Neural progenitor cell (in vitro differentiated cells): ENCODE measurements at regions not wholly inside any gene's neighbourhood (a gene's known extent, or its start where the extent isn't known, plus 50 kb on each side); places are given as distances from the start of the nearest gene placed in this dataset.

Source experiments
- DNase-seq: peaks from one replicate; pipeline ENCODE4 v3.0.0-alpha.2; 2016; ENCODE audit warnings: low spot score
- H2AFZ ChIP-seq: fragments of 200-600 bp; sonication (generic); replicated peaks from 2 replicates; pipeline ENCODE4 v1.6.1; 2016; ENCODE audit warnings: antibody characterized with exemption
- H3F3A ChIP-seq: fragments of 200-600 bp; sonication (generic); 2 replicates; pipeline ENCODE4 v1.6.1; 2016; ENCODE audit warnings: antibody characterized with exemption, low read depth
- H3K27ac ChIP-seq: fragments of 200-600 bp; sonication (generic); 2 replicates; pipeline ENCODE4 v1.5.1; 2016; ENCODE audit warnings: mild to moderate bottlenecking
- H3K27me3 ChIP-seq: fragments of 200-600 bp; sonication (generic); 2 replicates; pipeline ENCODE4 v1.6.1; 2016; ENCODE audit warnings: mild to moderate bottlenecking, moderate library complexity
- H3K36me3 ChIP-seq: fragments of 200-600 bp; sonication (generic); 2 replicates; pipeline ENCODE4 v1.5.1; 2016
- H3K4me1 ChIP-seq: fragments of 200-600 bp; sonication (generic); 2 replicates; pipeline ENCODE4 v1.6.1; 2016; ENCODE audit warnings: mixed run types
- H3K4me2 ChIP-seq: fragments of 200-600 bp; sonication (generic); 2 replicates; pipeline ENCODE4 v1.6.1; 2016
- H3K4me3 ChIP-seq: fragments of 200-600 bp; sonication (generic); 2 replicates; pipeline ENCODE4 v1.5.1; 2016
- H3K79me2 ChIP-seq: fragments of 200-600 bp; sonication (generic); 2 replicates; pipeline ENCODE4 v1.6.1; 2016; ENCODE audit warnings: low read depth
- H3K9ac ChIP-seq: fragments of 200-600 bp; sonication (generic); 2 replicates; pipeline ENCODE4 v1.6.1; 2016
- H3K9me3 ChIP-seq: fragments of 200-600 bp; sonication (generic); 2 replicates; pipeline ENCODE4 v1.5.1; 2016; ENCODE audit warnings: low read depth
- H4K20me1 ChIP-seq: fragments of 200-600 bp; sonication (generic); 2 replicates; pipeline ENCODE4 v1.6.1; 2016; ENCODE audit warnings: low read depth
- H3K27ac Mint-ChIP-seq: 3 replicates; pipeline ENCODE4 v1.8.0; 2021; ENCODE audit warnings: mixed read lengths
- H3K27me3 Mint-ChIP-seq: 2 replicates; pipeline ENCODE4 v1.8.0; 2022; ENCODE audit warnings: low read depth, mild to moderate bottlenecking, inconsistent platforms, moderate library complexity, mixed read lengths; ENCODE audit not compliant: insufficient read depth
- H3K36me3 Mint-ChIP-seq: 3 replicates; pipeline ENCODE4 v1.8.0; 2021; ENCODE audit warnings: mixed read lengths
- H3K4me1 Mint-ChIP-seq: 3 replicates; pipeline ENCODE4 v1.8.0; 2021; ENCODE audit warnings: mixed read lengths
- H3K4me3 Mint-ChIP-seq: 3 replicates; pipeline ENCODE4 v1.8.0; 2021; ENCODE audit warnings: mild to moderate bottlenecking, moderate library complexity, mixed read lengths
- H3K9me3 Mint-ChIP-seq: 3 replicates; pipeline ENCODE4 v1.8.0; 2020; ENCODE audit warnings: mixed read lengths
- CTCF ChIP-seq: fragments of 200-600 bp; sonication (generic); IDR thresholded peaks from 2 replicates; pipeline ENCODE4 v1.5.1; 2017; ENCODE audit warnings: antibody characterized with exemption, mild to moderate bottlenecking
- EZH2 ChIP-seq: fragments of 200-600 bp; sonication (generic); IDR thresholded peaks from 2 replicates; pipeline ENCODE4 v1.6.1; 2017; ENCODE audit warnings: antibody characterized with exemption, mild to moderate bottlenecking, moderate library complexity
- EZH2phosphoT487 ChIP-seq: fragments of 200-600 bp; sonication (generic); IDR thresholded peaks from 2 replicates; pipeline ENCODE4 v1.6.1; 2017; ENCODE audit warnings: antibody characterized with exemption

- Histone ChIP-seq H3K36me3 (no peaks in the 10 kb centered on the region), H3K9ac (no peak overlapping the region), H3K9me3 (peaks cover under 1% of the 10 kb centered on the region), H3K27ac (no peak overlapping the region), H3K27me3 (no peaks in the 10 kb centered on the region), H3K79me2 (no peaks in the 10 kb centered on the region), H4K20me1 (no peaks in the 10 kb centered on the region), H3K4me3 (no peak overlapping the region), H2AFZ (no peak overlapping the region), H3F3A (no peaks in the 10 kb centered on the region), H3K4me2 (no peak overlapping the region), H3K4me1 (no peaks in the 10 kb centered on the region)
- Mint-ChIP-seq H3K27ac (no peak overlapping the region), H3K4me1 (peaks cover 8% of the 10 kb centered on the region), H3K9me3 (peaks cover 5% of the 10 kb centered on the region), H3K27me3 (peaks cover 5% of the 10 kb centered on the region), H3K4me3 (no peak overlapping the region), H3K36me3 (no peaks in the 10 kb centered on the region)
- TF ChIP-seq EZH2 (no peak), CTCF (no peak), EZH2phosphoT487 (no peak)
- no peak for DNase-seq
Measured at GRCh38 chr2:133802409-133803039, 234.3 kb upstream of the NCKAP5 start.

DNA sequence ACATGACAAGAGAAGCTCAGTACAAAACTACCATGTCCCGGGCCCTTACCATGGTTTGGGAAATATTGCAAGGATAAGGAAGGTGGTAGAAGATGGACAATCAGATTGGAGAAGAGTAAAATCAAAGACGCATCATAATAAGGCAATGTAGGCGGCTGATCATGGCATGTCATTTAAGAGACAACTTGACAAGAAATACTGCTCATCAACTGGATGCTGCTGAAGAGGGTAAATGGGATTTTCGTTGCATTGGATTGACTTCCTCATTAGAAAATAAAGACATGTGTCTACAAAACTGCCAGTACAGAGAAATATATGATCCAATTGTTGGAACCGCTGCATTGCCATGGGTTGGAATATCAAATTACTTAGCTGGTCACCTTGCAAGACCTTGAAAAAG lies 238.3 kb upstream of the NCKAP5 start:
- Histone ChIP-seq H3K9ac (no peak overlapping the region), H3K4me2 (no peak overlapping the region), H3K4me1 (no peaks in the 10 kb centered on the region), H3K4me3 (no peak overlapping the region), H3K27me3 (no peaks in the 10 kb centered on the region), H2AFZ (no peak overlapping the region), H3K36me3 (no peaks in the 10 kb centered on the region), H3K9me3 (no peaks in the 10 kb centered on the region), H4K20me1 (no peaks in the 10 kb centered on the region), H3K27ac (no peak overlapping the region), H3K79me2 (no peaks in the 10 kb centered on the region), H3F3A (no peaks in the 10 kb centered on the region)
- Mint-ChIP-seq H3K9me3 (no peaks in the 10 kb centered on the region), H3K36me3 (no peaks in the 10 kb centered on the region), H3K27ac (no peak overlapping the region), H3K4me1 (peaks cover 8% of the 10 kb centered on the region), H3K27me3 (peaks cover 10% of the 10 kb centered on the region), H3K4me3 (no peak overlapping the region)
- TF ChIP-seq EZH2phosphoT487: no peak
- no peak for TF ChIP-seq CTCF
- TF ChIP-seq EZH2: no peak
- DNase-seq: no peak

DNA sequence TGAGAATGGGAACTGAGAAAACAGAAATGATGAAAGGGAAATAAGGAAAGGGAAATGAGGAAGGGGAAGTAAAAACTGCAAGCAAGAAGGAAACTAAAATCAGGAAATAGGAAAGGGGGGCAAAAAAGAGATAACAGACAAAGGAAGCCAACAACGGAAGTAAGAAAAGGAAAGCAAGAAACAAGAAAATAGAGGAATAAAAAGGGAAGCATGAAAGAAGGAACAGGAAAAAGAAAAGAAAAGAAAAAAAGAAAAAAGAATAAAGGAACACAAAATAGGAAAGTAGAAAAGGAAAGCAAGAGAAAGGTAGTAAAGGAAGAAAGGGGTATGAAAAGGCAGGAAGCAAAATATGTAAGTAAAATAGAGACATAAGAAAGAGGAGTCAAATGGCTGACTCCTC lies 241.2 kb upstream of the NCKAP5 start:
- TF ChIP-seq EZH2phosphoT487 (no peak), CTCF (no peak), EZH2 (no peak)
- Histone ChIP-seq H3K27me3 (no peaks in the 10 kb centered on the region), H3K27ac (no peak overlapping the region), H3K4me1 (no peaks in the 10 kb centered on the region), H3K79me2 (no peaks in the 10 kb centered on the region), H3K9ac (no peak overlapping the region), H2AFZ (no peak overlapping the region), H3K36me3 (no peaks in the 10 kb centered on the region), H3K9me3 (no peaks in the 10 kb centered on the region), H4K20me1 (no peaks in the 10 kb centered on the region), H3K4me3 (no peak overlapping the region), H3K4me2 (no peak overlapping the region), H3F3A (no peaks in the 10 kb centered on the region)
- Mint-ChIP-seq H3K9me3 (no peaks in the 10 kb centered on the region), H3K4me1 (no peaks in the 10 kb centered on the region), H3K36me3 (no peaks in the 10 kb centered on the region), H3K4me3 (no peak overlapping the region), H3K27me3 (peaks cover 6% of the 10 kb centered on the region), H3K27ac (no peak overlapping the region)
- DNase-seq: no peak
